ENCODE measurements at regions not wholly inside any gene's neighbourhood (a gene's known extent, or its start where the extent isn't known, plus 50 kb on each side); places are given as distances from the start of the nearest gene placed in this dataset.
"Not testable (repeated sequence)": the region's sequence is repeated elsewhere in the genome, so short reads cannot be mapped to it uniquely, and the experiment has no call there.

- DNase-seq (ENCODE audit: extremely low read depth in 1 of 11, low read depth in 9 of 11, low spot score in 4 of 11), result no peak
Observed at GRCh38 chr6:134797400-134798113, 152.3 kb downstream of the ALDH8A1 start.

DNA sequence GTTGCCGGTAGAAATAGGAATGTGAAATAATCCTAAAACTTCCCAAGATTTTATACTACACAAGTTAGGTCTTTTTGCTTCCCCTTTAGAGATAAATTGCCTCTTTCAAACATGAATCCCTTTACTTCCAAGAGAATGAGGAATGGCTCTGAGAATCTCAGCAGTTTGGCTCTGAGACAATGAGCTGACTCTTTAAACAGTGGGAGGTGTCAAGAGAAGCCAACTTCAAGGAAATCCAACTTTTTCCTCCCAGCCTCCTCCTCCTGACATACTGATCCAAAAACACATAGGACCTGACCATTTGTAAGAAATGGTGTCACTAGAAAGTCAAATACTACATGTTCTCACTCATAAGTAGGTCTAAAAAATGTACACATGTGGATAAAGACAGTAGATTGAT, 154.2 kb downstream of the ALDH8A1 start:
- DNase-seq (ENCODE audit: extremely low read depth in 1 of 11, low read depth in 9 of 11, low spot score in 4 of 11), result no peak

DNA sequence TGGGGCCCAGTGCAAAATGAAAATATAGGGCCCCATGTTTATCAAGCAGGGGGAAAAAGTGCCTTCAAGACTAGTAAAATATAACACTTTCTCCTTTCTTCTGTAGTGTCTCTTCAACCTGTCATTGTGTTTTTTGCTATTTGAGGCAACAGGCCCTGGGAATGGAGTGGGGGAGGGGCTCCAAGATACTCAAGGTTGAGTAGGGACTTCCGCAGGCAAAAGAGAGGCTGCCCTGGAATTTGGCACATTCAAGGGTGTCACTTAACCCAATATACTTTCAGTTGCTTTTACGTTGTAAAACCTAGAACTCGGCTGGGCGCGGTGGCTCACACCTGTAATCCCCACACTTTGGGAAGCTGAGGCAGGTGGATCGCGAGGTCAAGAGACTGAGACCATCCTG, 154.9 kb downstream of the ALDH8A1 start:
- no peak for DNase-seq (ENCODE audit: extremely low read depth in 1 of 11, low read depth in 9 of 11, low spot score in 4 of 11)

DNA sequence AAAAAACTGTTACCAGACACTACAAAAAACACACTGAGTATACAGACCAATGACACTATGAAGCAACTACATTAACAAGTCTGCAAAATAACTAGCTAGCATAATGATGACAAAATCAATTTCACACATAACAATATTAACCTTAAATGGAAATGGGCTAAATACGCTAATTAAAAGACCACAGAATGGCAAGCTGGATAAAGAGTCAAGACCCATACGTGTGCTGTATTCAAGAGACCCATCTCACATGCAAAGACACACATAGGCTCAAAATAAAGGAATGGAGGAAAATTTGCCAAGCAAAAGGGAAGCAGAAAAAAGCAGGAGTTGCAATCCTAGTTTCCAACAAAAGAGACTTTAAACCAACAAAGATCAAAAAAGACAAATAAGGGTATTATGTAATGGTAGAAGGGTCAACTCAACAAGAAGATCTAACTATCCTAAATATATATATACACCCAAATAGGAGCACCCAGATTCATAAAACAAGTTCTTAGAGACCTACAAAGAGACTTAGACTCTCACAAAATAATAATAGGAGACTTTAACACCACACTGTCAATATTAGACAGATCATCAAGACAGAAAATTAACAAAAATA, 158.6 kb downstream of the ALDH8A1 start:
- not testable (repeated sequence) for DNase-seq (ENCODE audit: extremely low read depth in 1 of 11, low read depth in 9 of 11, low spot score in 4 of 11)

- DNase-seq (ENCODE audit: extremely low read depth in 1 of 11, low read depth in 9 of 11, low spot score in 4 of 11), result no peak
Observed at GRCh38 chr6:134787261-134787877, 162.5 kb downstream of the ALDH8A1 start.

GRCh38 chr6:134784336-134784735, 165.6 kb downstream of the ALDH8A1 start:
- no peak for DNase-seq (ENCODE audit: extremely low read depth in 1 of 11, low read depth in 9 of 11, low spot score in 4 of 11)

- DNase-seq (ENCODE audit: extremely low read depth in 1 of 11, low read depth in 9 of 11, low spot score in 4 of 11), result no peak
Observed at GRCh38 chr6:134778431-134778830, 171.5 kb downstream of the ALDH8A1 start.

DNA sequence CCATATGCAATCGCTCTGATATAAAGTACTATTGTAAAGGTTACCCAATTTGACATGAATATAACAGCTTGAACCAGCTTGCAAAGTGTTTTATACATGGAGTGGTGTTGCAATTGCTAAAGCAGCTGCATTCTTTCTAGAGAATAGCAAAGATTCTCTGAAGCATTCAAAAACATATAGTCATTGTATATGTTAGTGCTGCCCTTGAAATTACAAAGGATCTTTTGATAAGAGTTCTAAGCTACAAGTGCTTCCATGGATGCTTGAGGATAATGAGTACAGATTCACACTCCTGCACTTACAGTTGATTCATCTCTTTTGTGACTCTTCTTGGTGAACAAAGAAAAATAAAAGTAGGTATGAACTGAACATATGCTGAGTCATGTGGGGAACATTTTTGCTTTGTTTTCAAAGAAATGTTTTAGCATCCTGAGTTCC, 175.7 kb downstream of the ALDH8A1 start:
- DNase-seq (ENCODE audit: extremely low read depth in 1 of 11, low read depth in 9 of 11, low spot score in 4 of 11), result peak in 6 of 11 donors; percentile 28 to 63 (median 50)

- DNase-seq (ENCODE audit: extremely low read depth in 1 of 11, low read depth in 9 of 11, low spot score in 4 of 11), result no peak
Observed at GRCh38 chr6:134772671-134773360, 177.1 kb downstream of the ALDH8A1 start.

DNA sequence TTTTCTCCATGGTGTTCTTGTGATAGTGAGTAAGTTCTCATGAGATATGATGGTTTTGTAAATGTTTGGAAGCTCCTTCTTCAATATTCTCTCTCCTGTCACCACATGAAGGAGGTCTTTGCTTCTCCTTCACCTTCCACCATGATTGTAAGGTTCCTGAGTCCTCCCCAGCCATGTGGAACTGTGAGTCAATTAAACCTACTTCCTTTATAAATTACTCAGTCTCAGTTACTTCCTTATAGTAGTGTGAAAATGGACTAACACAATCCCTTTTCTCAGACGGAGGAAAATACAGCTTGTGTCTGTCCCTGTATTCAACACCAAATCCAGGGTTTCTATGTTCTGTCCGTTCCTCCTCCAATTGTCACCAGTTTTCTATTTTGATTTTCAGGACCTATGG, 181.0 kb downstream of the ALDH8A1 start:
- DNase-seq (ENCODE audit: extremely low read depth in 1 of 11, low read depth in 9 of 11, low spot score in 4 of 11), result no peak

DNA sequence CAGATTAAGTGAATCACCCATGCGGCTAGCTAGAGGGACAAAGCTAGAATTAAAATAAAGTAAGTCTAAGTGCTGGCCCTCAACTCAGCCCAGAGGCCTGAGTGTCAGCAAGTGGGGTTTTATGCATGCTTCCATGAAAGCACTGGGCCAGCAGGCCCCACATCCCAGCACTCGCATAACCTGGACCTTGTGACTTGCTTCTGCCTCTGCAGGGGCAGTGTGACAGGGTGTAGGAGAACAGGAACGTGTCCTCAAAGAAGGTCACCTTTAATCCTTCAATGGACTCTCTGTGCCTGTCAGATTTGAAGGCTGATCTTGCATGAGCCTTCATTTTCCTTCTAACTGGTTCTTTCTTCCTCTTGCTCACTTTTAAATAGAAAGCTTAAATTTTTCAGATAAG, 183.4 kb downstream of the ALDH8A1 start:
- no peak for DNase-seq (ENCODE audit: extremely low read depth in 1 of 11, low read depth in 9 of 11, low spot score in 4 of 11)

DNA sequence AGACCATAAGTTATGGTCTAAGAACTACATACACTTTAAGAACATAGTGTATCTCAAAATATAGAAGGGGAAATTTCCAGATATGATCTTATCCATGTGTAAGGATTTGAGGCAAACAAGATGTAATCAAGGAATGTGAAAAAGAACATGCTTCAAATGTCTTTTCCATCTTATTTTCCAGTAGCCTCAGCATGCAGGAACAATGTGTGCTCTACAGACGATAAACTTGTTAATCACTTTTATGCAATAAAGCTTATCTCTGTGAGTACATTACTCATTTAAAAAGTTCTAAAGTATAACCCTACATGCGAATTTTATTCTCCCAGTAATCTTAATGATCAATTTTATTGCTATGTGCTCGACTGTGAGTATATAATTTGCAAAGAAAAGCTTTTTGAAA, 185.2 kb downstream of the ALDH8A1 start:
- no peak for DNase-seq (ENCODE audit: extremely low read depth in 1 of 11, low read depth in 9 of 11, low spot score in 4 of 11)

DNA sequence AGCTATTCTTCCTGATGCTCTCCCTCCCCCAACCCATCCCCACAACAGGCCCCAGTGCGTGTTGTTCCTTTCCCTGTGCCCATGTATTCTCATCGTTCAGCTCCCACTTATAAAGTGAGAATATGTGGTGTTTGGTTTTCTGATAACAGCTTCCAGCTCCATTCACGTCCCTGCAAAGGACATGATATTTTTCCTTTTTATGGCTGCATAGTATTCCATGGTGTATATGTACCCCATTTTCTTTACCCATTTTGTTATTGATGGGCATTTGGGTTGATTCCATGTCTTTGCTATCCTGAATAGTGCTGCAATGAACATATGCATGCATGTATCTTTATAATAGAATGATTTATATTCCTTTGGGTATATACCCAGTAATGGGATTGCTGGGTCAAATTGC, 186.3 kb downstream of the ALDH8A1 start:
- not testable (repeated sequence) for DNase-seq (ENCODE audit: extremely low read depth in 1 of 11, low read depth in 9 of 11, low spot score in 4 of 11)

- no peak for DNase-seq (ENCODE audit: extremely low read depth in 1 of 11, low read depth in 9 of 11, low spot score in 4 of 11)
Observed at GRCh38 chr6:134758621-134759020, 191.3 kb downstream of the ALDH8A1 start.

DNA sequence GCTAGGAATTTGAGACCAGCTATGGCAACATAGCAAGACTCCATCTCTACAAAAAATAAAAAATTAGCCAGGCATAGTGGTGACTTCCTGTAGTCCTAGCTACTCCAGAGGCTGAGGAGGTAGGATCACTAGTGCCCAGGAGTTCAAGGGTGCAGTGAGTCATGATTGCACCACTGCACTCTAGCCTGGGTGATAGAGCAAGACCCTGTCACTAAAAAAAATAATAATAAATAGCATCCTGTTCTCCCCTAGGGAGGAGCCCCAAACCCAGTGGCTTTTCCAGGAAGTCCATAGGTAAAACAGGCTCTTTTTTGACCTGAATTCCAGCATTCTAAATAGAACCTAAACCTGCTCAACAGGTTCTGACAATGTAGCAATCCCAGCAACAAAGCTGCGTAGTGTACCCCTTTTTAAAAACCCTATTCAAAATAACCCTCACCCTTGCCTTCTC, 192.0 kb downstream of the ALDH8A1 start:
- DNase-seq (ENCODE audit: extremely low read depth in 1 of 11, low read depth in 9 of 11, low spot score in 4 of 11), result no peak

DNA sequence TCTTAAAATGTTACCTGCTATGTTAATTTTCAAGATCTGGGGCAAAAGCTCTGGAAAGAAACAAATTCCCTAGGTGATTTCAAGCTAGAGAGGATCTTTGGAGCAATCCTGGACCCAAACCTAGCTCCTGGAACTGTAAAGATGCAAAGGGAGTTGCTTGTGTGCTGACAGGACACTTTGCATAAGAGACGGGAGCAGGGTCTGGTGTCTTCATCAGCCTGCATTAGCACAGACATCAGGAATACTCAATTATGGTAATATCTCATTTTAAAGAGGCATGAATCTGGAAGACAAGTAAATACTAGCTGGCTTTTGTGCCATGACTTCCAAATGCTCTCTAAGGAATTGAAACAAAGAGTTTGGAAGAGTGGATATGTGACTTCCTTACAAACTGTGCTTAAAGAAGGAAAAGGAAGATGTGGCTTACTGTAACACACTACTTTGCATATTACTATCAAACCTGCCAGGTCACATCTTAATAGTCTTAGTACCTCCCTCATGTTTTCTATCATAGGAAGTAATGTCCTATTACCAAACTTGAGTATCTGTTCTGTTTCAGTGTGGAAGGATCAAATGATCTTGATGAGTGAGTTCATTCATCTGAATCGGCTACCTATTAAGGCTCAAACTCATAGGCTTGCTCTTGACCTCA, 193.4 kb downstream of the ALDH8A1 start:
- DNase-seq (ENCODE audit: extremely low read depth in 1 of 11, low read depth in 9 of 11, low spot score in 4 of 11), result no peak

- no peak for DNase-seq (ENCODE audit: extremely low read depth in 1 of 11, low read depth in 9 of 11, low spot score in 4 of 11)
Observed at GRCh38 chr6:134754013-134754690, 195.7 kb downstream of the ALDH8A1 start.

- DNase-seq (ENCODE audit: extremely low read depth in 1 of 11, low read depth in 9 of 11, low spot score in 4 of 11), result peak in 1 of 11 donors; percentile 50
Observed at GRCh38 chr6:134753001-134753400, 196.9 kb downstream of the ALDH8A1 start.

DNA sequence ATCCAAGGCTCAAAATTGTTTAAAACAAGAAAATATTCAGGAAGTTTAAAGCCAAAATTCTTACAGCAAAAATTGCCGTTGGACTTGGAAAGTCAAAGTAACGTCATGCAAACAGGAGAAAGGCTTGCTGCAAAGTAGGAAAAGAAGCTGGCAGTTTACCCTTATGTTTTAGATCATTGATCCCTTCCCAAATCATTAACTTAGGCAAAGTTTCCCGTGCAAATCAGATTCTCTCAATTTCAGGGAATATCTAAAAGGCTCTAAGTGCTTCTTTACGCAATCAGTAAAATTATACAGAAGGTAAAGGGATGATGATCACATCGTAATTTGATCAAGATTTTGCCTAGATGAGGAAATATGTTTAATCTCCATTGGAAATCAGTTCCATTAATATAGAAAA, 197.5 kb downstream of the ALDH8A1 start:
- no peak for DNase-seq (ENCODE audit: extremely low read depth in 1 of 11, low read depth in 9 of 11, low spot score in 4 of 11)

Measured in renal cortex interstitium (tissue), 11 donors.